Naive thymus-derived CD4-positive, alpha-beta T cell (primary cell): ENCODE measurements at regions not wholly inside any gene's neighbourhood (a gene's known extent, or its start where the extent isn't known, plus 50 kb on each side); places are given as distances from the start of the nearest gene placed in this dataset.

Source experiments
- ATAC-seq: fragments of 150-1000 bp; cut with Tn5 transposase; 2 replicates; pipeline ENCODE4 v1.10.0; 2021; ENCODE audit warnings: mild to moderate bottlenecking, moderate library complexity
- CTCF ChIA-PET: fragments of 350-600 bp; sonication (Branson Sonifier 250); formaldehyde crosslinking; loops from one replicate; lab custom pipeline; 2021; ENCODE audit warnings: antibody characterized with exemption; lab: Charles Lee
- POLR2A ChIA-PET: fragments of 350-600 bp; sonication (Branson Sonifier 250); formaldehyde crosslinking; loops from one replicate; lab custom pipeline; 2021; ENCODE audit warnings: antibody characterized with exemption, inconsistent platforms; lab: Charles Lee
- DNase-seq, 9 donors: peaks; one replicate each; pipeline versions ENCODE4 v3.0.0 to v3.0.0-alpha.2; 2020 to 2022; ENCODE audit warnings: mixed read lengths in 1 of 9
- H3K27ac ChIP-seq: one replicate; pipeline ENCODE4 v1.7.0; 2013; ENCODE audit warnings: mild to moderate bottlenecking, low read depth, low read length, moderate library complexity
- H3K27me3 ChIP-seq, 2 donors: one replicate each; pipeline ENCODE4 v1.7.0; 2013; ENCODE audit warnings: low read length in 2 of 2, mild to moderate bottlenecking in 2 of 2, moderate library complexity in 2 of 2; ENCODE audit not compliant: control insufficient read depth in 2 of 2, insufficient read depth in 2 of 2
- H3K36me3 ChIP-seq, 3 experiments: 1 replicate in 2 of 3; 2 replicates in 1 of 3; pipeline ENCODE4 v1.7.0; 2013; ENCODE audit warnings: low read length in 3 of 3, mild to moderate bottlenecking in 3 of 3, moderate library complexity in 1 of 3; ENCODE audit not compliant: insufficient read depth in 3 of 3, control insufficient read depth in 2 of 3
- H3K4me1 ChIP-seq, 2 donors: one replicate each; pipeline ENCODE4 v1.7.0; 2013; ENCODE audit warnings: low read length in 2 of 2, mild to moderate bottlenecking in 2 of 2, moderate library complexity in 1 of 2; ENCODE audit not compliant: control insufficient read depth in 2 of 2, insufficient read depth in 2 of 2
- H3K4me3 ChIP-seq: 2 replicates; pipeline ENCODE4 v1.7.0; 2013; ENCODE audit warnings: mild to moderate bottlenecking, low read length
- H3K9me3 ChIP-seq, 3 experiments: 1 replicate in 2 of 3; 2 replicates in 1 of 3; pipeline ENCODE4 v1.7.0; 2013; ENCODE audit warnings: low read length in 3 of 3; ENCODE audit not compliant: control insufficient read depth in 2 of 3
- H3K27ac Mint-ChIP-seq, 9 donors: one replicate each; pipeline ENCODE4 v1.8.0; 2020 to 2022; ENCODE audit warnings: mixed read lengths in 9 of 9, mild to moderate bottlenecking in 8 of 9, moderate library complexity in 5 of 9, inconsistent platforms in 2 of 9
- H3K27me3 Mint-ChIP-seq, 5 donors: one replicate each; pipeline ENCODE4 v1.8.0; 2021 to 2022; ENCODE audit warnings: mixed read lengths in 5 of 5, mild to moderate bottlenecking in 1 of 5
- H3K36me3 Mint-ChIP-seq, 5 donors: one replicate each; pipeline ENCODE4 v1.8.0; 2020 to 2022; ENCODE audit warnings: mixed read lengths in 5 of 5, mild to moderate bottlenecking in 3 of 5, inconsistent platforms in 1 of 5
- H3K4me1 Mint-ChIP-seq, 7 donors: one replicate each; pipeline ENCODE4 v1.8.0; 2020 to 2022; ENCODE audit warnings: mixed read lengths in 7 of 7, mild to moderate bottlenecking in 3 of 7, inconsistent platforms in 1 of 7
- H3K4me3 Mint-ChIP-seq, 10 donors: one replicate each; pipeline ENCODE4 v1.8.0; 2020 to 2022; ENCODE audit warnings: mild to moderate bottlenecking in 10 of 10, mixed read lengths in 10 of 10, moderate library complexity in 6 of 10, inconsistent platforms in 2 of 10
- H3K9me3 Mint-ChIP-seq, 11 donors: one replicate each; pipeline ENCODE4 v1.8.0; 2020 to 2022; ENCODE audit warnings: mixed read lengths in 11 of 11, mild to moderate bottlenecking in 4 of 11, inconsistent platforms in 1 of 11, moderate library complexity in 1 of 11
- intact Hi-C, 2 donors: fragments of 100-400 bp; cut with micrococcal nuclease; formaldehyde crosslinking; loops; one replicate each; pipeline ENCODE4 v1.15.1; 2023

DNA sequence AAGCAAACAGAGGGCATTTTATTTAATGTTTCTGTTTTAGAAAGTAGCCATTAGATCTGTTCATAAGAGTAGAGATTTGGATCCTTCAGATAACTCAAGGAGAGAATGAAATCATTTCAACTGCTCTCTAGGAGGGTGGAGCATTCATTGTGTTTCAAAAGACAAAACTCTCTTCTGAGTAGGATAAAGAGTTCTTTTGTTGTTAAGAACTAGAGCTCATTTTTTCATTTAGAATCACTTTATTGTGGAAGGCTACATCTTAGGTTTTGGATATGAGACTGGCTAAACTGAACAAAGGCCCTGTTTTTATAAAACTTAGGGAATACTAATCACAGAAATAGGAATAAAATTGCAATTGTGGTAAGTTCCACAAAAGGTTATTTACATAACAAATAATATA lies 193.9 kb upstream of the PCDH10 start:
- ATAC-seq: no peak
- CTCF ChIA-PET: no interaction called here
- no peak overlapping the region for H3K27ac ChIP-seq
- POLR2A ChIA-PET: no interaction called here
- Mint-ChIP-seq H3K36me3 (no peaks in the 10 kb centered on the region), H3K9me3 (peaks cover 0 to 7% (median 2%) of the 10 kb centered on the region in 11 donors), H3K27ac (no peak overlapping the region), H3K27me3 (no peaks in the 10 kb centered on the region), H3K4me3 (no peak overlapping the region), H3K4me1 (no peaks in the 10 kb centered on the region)
- no peak for DNase-seq
- H3K4me1 ChIP-seq: no peaks in the 10 kb centered on the region
- no peaks in the 10 kb centered on the region for H3K27me3 ChIP-seq
- H3K9me3 ChIP-seq: no peaks in the 10 kb centered on the region
- no peaks in the 10 kb centered on the region for H3K36me3 ChIP-seq
- H3K4me3 ChIP-seq: no peak overlapping the region
- intact Hi-C loops: no loop called here

DNA sequence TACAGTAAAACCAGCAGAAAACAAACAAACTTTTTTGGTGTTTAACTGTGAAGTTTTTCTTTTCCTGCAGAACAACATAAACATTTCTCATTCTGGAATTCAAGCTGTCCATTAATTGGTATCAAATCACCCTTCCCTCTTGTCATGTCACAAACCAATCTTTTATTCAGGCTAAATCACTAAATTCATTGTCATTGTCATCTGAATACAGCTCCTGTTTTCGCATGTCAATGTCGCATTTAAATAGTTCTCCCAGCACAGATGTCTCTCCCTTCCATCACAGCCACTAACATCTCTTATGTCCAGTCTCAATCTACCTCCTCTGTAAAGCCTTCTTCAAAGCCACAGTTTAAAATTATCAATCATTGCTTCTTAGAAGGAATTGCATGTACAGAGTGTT lies 192.1 kb upstream of the PCDH10 start:
- POLR2A ChIA-PET: no interaction called here
- CTCF ChIA-PET: no interaction called here

DNA sequence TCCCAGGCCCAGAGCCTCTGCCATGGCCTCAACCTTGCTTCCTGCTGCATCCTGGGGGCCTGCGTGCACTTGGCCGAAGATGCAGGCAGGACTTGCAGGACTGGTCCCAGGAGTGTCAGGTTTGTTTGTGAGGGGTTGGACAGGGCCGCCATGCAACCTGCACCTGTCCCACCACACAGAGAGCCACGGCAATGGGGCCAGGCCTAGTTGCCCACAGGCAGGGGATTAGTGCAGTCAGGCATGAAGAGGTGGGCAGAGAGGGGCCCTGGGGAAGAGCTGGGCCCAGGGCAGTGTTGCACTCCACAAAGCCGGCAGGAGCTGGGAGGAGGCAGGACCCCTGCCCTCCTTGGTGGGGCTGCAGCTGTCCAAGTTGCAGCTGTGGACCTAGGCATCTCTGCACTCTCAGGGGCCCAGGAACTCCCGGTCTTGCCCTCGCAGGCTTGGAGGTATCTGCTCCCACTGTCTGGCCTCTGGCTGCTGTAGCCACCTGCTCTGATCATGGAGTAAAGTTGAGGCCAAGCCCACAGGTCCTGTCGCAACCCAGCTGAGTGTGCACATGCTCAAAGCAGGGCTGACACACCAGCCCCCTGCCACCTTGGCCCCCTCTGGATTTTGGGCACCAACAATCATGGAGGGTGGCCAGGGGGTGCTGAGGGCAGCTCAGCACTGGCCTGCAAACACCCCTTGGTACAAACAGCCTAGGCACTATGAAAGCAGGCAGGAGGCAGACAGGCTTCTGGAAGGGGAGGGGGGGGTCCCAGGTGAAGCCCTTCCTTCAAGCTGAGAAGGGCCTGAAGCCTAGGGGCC lies 190.4 kb upstream of the PCDH10 start:
- Histone ChIP-seq H3K36me3 (no peaks in the 10 kb centered on the region), H3K4me1 (no peaks in the 10 kb centered on the region), H3K27ac (no peak overlapping the region), H3K9me3 (no peaks in the 10 kb centered on the region), H3K4me3 (no peak overlapping the region), H3K27me3 (no peaks in the 10 kb centered on the region)
- Mint-ChIP-seq H3K27me3 (no peaks in the 10 kb centered on the region), H3K9me3 (peaks cover 0 to 8% (median 1%) of the 10 kb centered on the region in 11 donors), H3K36me3 (no peaks in the 10 kb centered on the region), H3K27ac (no peak overlapping the region), H3K4me3 (no peak overlapping the region), H3K4me1 (no peaks in the 10 kb centered on the region)
- no peak for ATAC-seq
- intact Hi-C loops: no loop called here
- ChIA-PET POLR2A (no interaction called here), CTCF (no interaction called here)
- no peak for DNase-seq

More for the DNA sequence above, 192.1 kb upstream of the PCDH10 start:
- H3K4me3 Mint-ChIP-seq: no peak overlapping the region
- no peaks in the 10 kb centered on the region for H3K27me3 Mint-ChIP-seq
- Histone ChIP-seq H3K9me3 (no peaks in the 10 kb centered on the region), H3K4me3 (no peak overlapping the region), H3K36me3 (no peaks in the 10 kb centered on the region), H3K27ac (no peak overlapping the region), H3K4me1 (no peaks in the 10 kb centered on the region), H3K27me3 (no peaks in the 10 kb centered on the region)
- intact Hi-C loops: no loop called here
- peaks cover 0 to 8% (median 0%) of the 10 kb centered on the region in 11 donors for H3K9me3 Mint-ChIP-seq
- H3K4me1 Mint-ChIP-seq: no peaks in the 10 kb centered on the region
- DNase-seq: no peak
- H3K27ac Mint-ChIP-seq: no peak overlapping the region
- no peaks in the 10 kb centered on the region for H3K36me3 Mint-ChIP-seq
- no peak for ATAC-seq

DNA sequence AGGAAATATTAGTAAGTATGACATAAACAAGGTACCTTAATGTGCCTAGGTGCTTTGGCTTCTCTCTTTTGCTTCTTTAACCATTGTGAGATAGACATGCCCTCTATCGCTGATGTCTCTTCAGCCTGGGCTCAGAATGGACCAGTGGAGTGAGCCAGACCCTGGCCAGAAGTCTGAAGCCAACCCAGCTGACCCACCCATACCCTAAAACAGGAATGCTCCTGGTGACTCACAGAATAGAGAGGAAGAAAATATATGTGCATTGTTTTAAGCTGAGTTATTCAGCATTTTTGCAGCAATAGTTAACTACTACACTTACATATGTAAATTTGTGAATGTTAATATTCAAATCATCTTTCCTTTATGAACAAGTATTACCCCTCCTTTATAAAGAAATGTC lies 167.5 kb upstream of the PCDH10 start:
- Histone ChIP-seq H3K27ac (no peak overlapping the region), H3K4me3 (no peak overlapping the region), H3K9me3 (no peaks in the 10 kb centered on the region), H3K27me3 (no peaks in the 10 kb centered on the region), H3K36me3 (no peaks in the 10 kb centered on the region), H3K4me1 (no peaks in the 10 kb centered on the region)
- ChIA-PET CTCF (no interaction called here), POLR2A (no interaction called here)
- ATAC-seq: no peak
- Mint-ChIP-seq H3K4me3 (no peak overlapping the region), H3K36me3 (no peaks in the 10 kb centered on the region), H3K4me1 (no peaks in the 10 kb centered on the region), H3K9me3 (peaks cover 0 to 14% (median 2%) of the 10 kb centered on the region in 11 donors), H3K27me3 (no peaks in the 10 kb centered on the region), H3K27ac (no peak overlapping the region)
- no peak for DNase-seq
- intact Hi-C loops: no loop called here

DNA sequence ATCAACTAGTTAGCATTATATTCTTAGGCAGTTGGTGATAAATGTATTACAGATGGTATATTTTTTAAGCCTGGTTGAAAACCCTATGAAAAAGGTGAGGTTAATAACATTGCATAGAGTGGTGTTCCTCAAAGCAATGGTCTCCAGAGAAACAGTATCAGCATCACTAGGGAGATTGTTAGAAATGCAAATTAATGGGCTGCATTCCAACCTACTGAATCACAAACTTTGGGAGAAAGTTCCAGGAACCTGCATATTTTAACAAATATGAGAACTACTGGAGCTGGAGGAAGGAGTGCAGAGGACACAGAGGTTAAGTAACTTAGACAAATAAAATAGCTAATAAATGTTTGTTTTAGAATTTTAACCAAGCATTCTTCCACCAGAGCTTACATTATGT lies 166.9 kb upstream of the PCDH10 start:
- Histone ChIP-seq H3K4me3 (no peak overlapping the region), H3K9me3 (no peaks in the 10 kb centered on the region), H3K36me3 (no peaks in the 10 kb centered on the region), H3K27me3 (no peaks in the 10 kb centered on the region), H3K27ac (no peak overlapping the region), H3K4me1 (no peaks in the 10 kb centered on the region)
- Mint-ChIP-seq H3K27ac (no peak overlapping the region), H3K27me3 (no peaks in the 10 kb centered on the region), H3K4me3 (no peak overlapping the region), H3K36me3 (no peaks in the 10 kb centered on the region), H3K9me3 (peaks cover 0 to 14% (median 2%) of the 10 kb centered on the region in 11 donors), H3K4me1 (no peaks in the 10 kb centered on the region)
- DNase-seq (no peak), ATAC-seq (no peak)
- intact Hi-C loops: no loop called here
- POLR2A ChIA-PET: no interaction called here
- CTCF ChIA-PET: no interaction called here

DNA sequence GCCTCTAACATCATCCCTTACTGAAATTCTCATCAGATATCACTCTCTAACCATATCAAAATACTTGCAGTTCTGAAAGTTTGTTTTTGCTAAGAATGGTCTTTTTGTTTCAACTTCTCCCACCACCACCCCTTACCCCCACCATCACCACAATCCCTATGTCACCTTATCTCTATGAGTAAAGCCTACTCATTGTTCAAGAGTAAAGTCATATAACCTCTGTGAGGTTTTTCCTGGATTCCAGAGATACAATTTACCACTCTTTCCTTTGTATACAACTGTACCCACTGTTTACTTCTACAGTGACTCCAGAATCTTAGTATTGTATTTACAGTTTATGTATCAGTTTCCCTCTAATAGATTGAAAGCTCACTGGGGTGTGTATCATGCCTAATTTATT lies 158.0 kb upstream of the PCDH10 start:
- no peak overlapping the region for H3K27ac Mint-ChIP-seq
- H3K9me3 ChIP-seq: no peaks in the 10 kb centered on the region
- no peak overlapping the region for H3K4me3 Mint-ChIP-seq
- no peaks in the 10 kb centered on the region for H3K27me3 ChIP-seq
- intact Hi-C loops: no loop called here
- no peaks in the 10 kb centered on the region for H3K27me3 Mint-ChIP-seq
- H3K36me3 ChIP-seq: no peaks in the 10 kb centered on the region
- H3K27ac ChIP-seq: no peak overlapping the region
- DNase-seq (no peak), ATAC-seq (no peak)
- no peaks in the 10 kb centered on the region for H3K4me1 Mint-ChIP-seq
- no peaks in the 10 kb centered on the region for H3K36me3 Mint-ChIP-seq
- ChIA-PET POLR2A (no interaction called here), CTCF (no interaction called here)
- no peak overlapping the region for H3K4me3 ChIP-seq
- no peaks in the 10 kb centered on the region for H3K4me1 ChIP-seq
- H3K9me3 Mint-ChIP-seq: peaks cover 0 to 8% (median 0%) of the 10 kb centered on the region in 11 donors

DNA sequence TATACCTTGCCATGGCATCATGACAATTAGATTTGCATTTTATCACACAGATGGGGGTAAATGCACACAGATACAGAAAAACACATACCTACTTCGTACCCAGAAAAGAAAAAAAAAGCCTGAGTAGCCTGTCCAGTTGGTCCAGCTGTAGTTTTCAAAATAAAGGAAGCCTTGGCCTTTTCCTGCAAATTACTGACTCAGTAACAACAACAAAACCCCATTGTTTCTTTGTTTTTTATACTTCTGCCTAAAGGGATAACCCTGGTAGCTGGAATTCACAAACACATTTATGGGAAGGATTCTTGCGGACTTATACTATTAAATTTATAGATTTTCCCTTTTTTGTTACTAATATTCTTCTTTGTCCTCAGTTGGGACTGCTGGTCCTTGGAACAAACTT lies 156.4 kb upstream of the PCDH10 start:
- Histone ChIP-seq H3K27me3 (no peaks in the 10 kb centered on the region), H3K4me3 (no peak overlapping the region), H3K36me3 (no peaks in the 10 kb centered on the region), H3K27ac (no peak overlapping the region), H3K9me3 (no peaks in the 10 kb centered on the region), H3K4me1 (no peaks in the 10 kb centered on the region)
- intact Hi-C loops: no loop called here
- peaks cover 0 to 9% (median 0%) of the 10 kb centered on the region in 11 donors for H3K9me3 Mint-ChIP-seq
- H3K27ac Mint-ChIP-seq: no peak overlapping the region
- no peaks in the 10 kb centered on the region for H3K4me1 Mint-ChIP-seq
- ATAC-seq (no peak), DNase-seq (no peak)
- no peaks in the 10 kb centered on the region for H3K36me3 Mint-ChIP-seq
- no peaks in the 10 kb centered on the region for H3K27me3 Mint-ChIP-seq
- no peak overlapping the region for H3K4me3 Mint-ChIP-seq
- CTCF ChIA-PET: no interaction called here
- POLR2A ChIA-PET: no interaction called here
